ENCODE measurements at regions not wholly inside any gene's neighbourhood (a gene's known extent, or its start where the extent isn't known, plus 50 kb on each side); places are given as distances from the start of the nearest gene placed in this dataset.

- Histone ChIP-seq H3K9me3 (ENCODE audit: low read length) (no peaks in the 10 kb centered on the region), H3K4me2 (ENCODE audit: low read length) (no peak overlapping the region), H3K27me3 (ENCODE audit: insufficient read depth, low read depth, low read length) (no peaks in the 10 kb centered on the region), H2AFZ (ENCODE audit: low read depth, low read length) (no peak overlapping the region), H4K20me1 (ENCODE audit: insufficient read depth) (no peaks in the 10 kb centered on the region), H3K79me2 (replicated peaks; ENCODE audit: insufficient read depth, low read length) (no peaks in the 10 kb centered on the region), H3K36me3 (ENCODE audit: insufficient read depth, low read length) (no peaks in the 10 kb centered on the region), H3K9ac (ENCODE audit: low read length) (no peak overlapping the region), H3K27ac (ENCODE audit: low read length) (no peak overlapping the region), H3F3A (ENCODE audit: insufficient read depth, low read length, poor library complexity, severe bottlenecking) (no peaks in the 10 kb centered on the region), H3K4me3 (ENCODE audit: low read length) (no peak overlapping the region), H3K9me2 (ENCODE audit: insufficient read depth, low read length) (no peaks in the 10 kb centered on the region)
- TF ChIP-seq MXI1 (conservative IDR thresholded peaks at IDR 0.05; ENCODE audit: poor library complexity, severe bottlenecking) (no peak), POLR2AphosphoS5 (IDR thresholded peaks at IDR 0.05) (no peak), REST (IDR thresholded peaks at IDR 0.05; ENCODE audit: borderline replicate concordance) (no peak), EZH2 (IDR thresholded peaks at IDR 0.05; ENCODE audit: borderline replicate concordance, insufficient read depth, low read length, poor library complexity, severe bottlenecking) (no peak), CTCF (IDR thresholded peaks at IDR 0.05; ENCODE audit: poor library complexity, severe bottlenecking) (no peak), TAF1 (IDR thresholded peaks at IDR 0.05; ENCODE audit: low read depth) (no peak), EP300 (conservative IDR thresholded peaks at IDR 0.05; ENCODE audit: poor library complexity, severe bottlenecking) (no peak), RAD21 (conservative IDR thresholded peaks at IDR 0.05) (no peak), SMC3 (conservative IDR thresholded peaks at IDR 0.05; ENCODE audit: poor library complexity) (no peak)
Measured at GRCh38 chr3:166011771-166012170, 174.5 kb upstream of the BCHE start.

- H3K27ac ChIP-seq (ENCODE audit: low read length), result no peak overlapping the region
- H3K36me3 ChIP-seq (ENCODE audit: insufficient read depth, low read length), result no peaks in the 10 kb centered on the region
- H2AFZ ChIP-seq (ENCODE audit: low read depth, low read length), result no peak overlapping the region
- no peak overlapping the region for H3K4me2 ChIP-seq (ENCODE audit: low read length)
- H4K20me1 ChIP-seq (ENCODE audit: insufficient read depth), result no peaks in the 10 kb centered on the region
- no peaks in the 10 kb centered on the region for H3F3A ChIP-seq (ENCODE audit: insufficient read depth, low read length, poor library complexity, severe bottlenecking)
- no peaks in the 10 kb centered on the region for H3K9me2 ChIP-seq (ENCODE audit: insufficient read depth, low read length)
- no peaks in the 10 kb centered on the region for H3K9me3 ChIP-seq (ENCODE audit: low read length)
- no peaks in the 10 kb centered on the region for H3K79me2 ChIP-seq (replicated peaks; ENCODE audit: insufficient read depth, low read length)
- H3K9ac ChIP-seq (ENCODE audit: low read length), result no peak overlapping the region
- no peaks in the 10 kb centered on the region for H3K27me3 ChIP-seq (ENCODE audit: insufficient read depth, low read depth, low read length)
- TF ChIP-seq RAD21 (conservative IDR thresholded peaks at IDR 0.05) (no peak), MXI1 (conservative IDR thresholded peaks at IDR 0.05; ENCODE audit: poor library complexity, severe bottlenecking) (no peak), REST (IDR thresholded peaks at IDR 0.05; ENCODE audit: borderline replicate concordance) (no peak)
- no peak overlapping the region for H3K4me3 ChIP-seq (ENCODE audit: low read length)
Measured at GRCh38 chr3:166005126-166005525, 167.9 kb upstream of the BCHE start.

All from neural cell (in vitro differentiated cells).